NB4 (cell line): ENCODE measurements at regions not wholly inside any gene's neighbourhood (a gene's known extent, or its start where the extent isn't known, plus 50 kb on each side); places are given as distances from the start of the nearest gene placed in this dataset.

ENCODE experiments used
- DNase-seq: peaks from one replicate; pipeline ENCODE4 v3.0.0; 2010; ENCODE audit warnings: low read depth
- H3K4me3 ChIP-seq: one replicate; pipeline ENCODE4 v1.5.1; 2011; ENCODE audit warnings: mild to moderate bottlenecking, low read depth, low read length, moderate library complexity
- CTCF ChIP-seq: IDR thresholded peaks from one replicate; pipeline ENCODE4 v1.5.1; 2012; ENCODE audit warnings: low read depth, low read length
- MAX ChIP-seq: IDR thresholded peaks from 2 replicates; pipeline ENCODE4 v1.6.1; 2011; ENCODE audit warnings: low read depth, low read length
- MYC ChIP-seq: IDR thresholded peaks from 2 replicates; pipeline ENCODE4 v1.6.1; 2011; ENCODE audit warnings: low read depth, low read length
- POLR2A ChIP-seq: IDR thresholded peaks from 2 replicates; pipeline ENCODE4 v1.6.1; 2011; ENCODE audit warnings: mild to moderate bottlenecking; ENCODE audit not compliant: insufficient read length; ENCODE audit errors: extremely low read depth

- DNase-seq = no peak
- H3K4me3 ChIP-seq = no peak overlapping the region
- TF ChIP-seq POLR2A (no peak), CTCF (no peak), MYC (no peak), MAX (no peak)
Measured at GRCh38 chr15:96670389-96670788, 339.9 kb downstream of the NR2F2 start.

- DNase-seq = no peak
- no peak overlapping the region for H3K4me3 ChIP-seq
- no peak for TF ChIP-seq POLR2A
- TF ChIP-seq CTCF = no peak
- TF ChIP-seq MAX = no peak
- no peak for TF ChIP-seq MYC
Measured at GRCh38 chr15:96672629-96673028, 342.1 kb downstream of the NR2F2 start.

- DNase-seq = no peak
- TF ChIP-seq MYC = no peak
- H3K4me3 ChIP-seq = no peak overlapping the region
Measured at GRCh38 chr15:96678386-96678785, 347.9 kb downstream of the NR2F2 start.

GRCh38 chr15:96687388-96688107, 357.0 kb downstream of the NR2F2 start:
- no peak overlapping the region for H3K4me3 ChIP-seq
- DNase-seq = peak; percentile 34
- TF ChIP-seq POLR2A = no peak
- no peak for TF ChIP-seq CTCF
- no peak for TF ChIP-seq MYC
- no peak for TF ChIP-seq MAX

GRCh38 chr15:96690733-96691132, 360.2 kb downstream of the NR2F2 start:
- H3K4me3 ChIP-seq = no peak overlapping the region
- TF ChIP-seq CTCF (no peak), POLR2A (no peak), MAX (no peak), MYC (no peak)
- no peak for DNase-seq

- DNase-seq = no peak
- no peak overlapping the region for H3K4me3 ChIP-seq
- no peak for TF ChIP-seq CTCF
- no peak for TF ChIP-seq MYC
- no peak for TF ChIP-seq MAX
- no peak for TF ChIP-seq POLR2A
Measured at GRCh38 chr15:96692826-96693225, 362.3 kb downstream of the NR2F2 start.
